ENCODE measurements at regions not wholly inside any gene's neighbourhood (a gene's known extent, or its start where the extent isn't known, plus 50 kb on each side); places are given as distances from the start of the nearest gene placed in this dataset.

- TF ChIP-seq, protein P1, sequence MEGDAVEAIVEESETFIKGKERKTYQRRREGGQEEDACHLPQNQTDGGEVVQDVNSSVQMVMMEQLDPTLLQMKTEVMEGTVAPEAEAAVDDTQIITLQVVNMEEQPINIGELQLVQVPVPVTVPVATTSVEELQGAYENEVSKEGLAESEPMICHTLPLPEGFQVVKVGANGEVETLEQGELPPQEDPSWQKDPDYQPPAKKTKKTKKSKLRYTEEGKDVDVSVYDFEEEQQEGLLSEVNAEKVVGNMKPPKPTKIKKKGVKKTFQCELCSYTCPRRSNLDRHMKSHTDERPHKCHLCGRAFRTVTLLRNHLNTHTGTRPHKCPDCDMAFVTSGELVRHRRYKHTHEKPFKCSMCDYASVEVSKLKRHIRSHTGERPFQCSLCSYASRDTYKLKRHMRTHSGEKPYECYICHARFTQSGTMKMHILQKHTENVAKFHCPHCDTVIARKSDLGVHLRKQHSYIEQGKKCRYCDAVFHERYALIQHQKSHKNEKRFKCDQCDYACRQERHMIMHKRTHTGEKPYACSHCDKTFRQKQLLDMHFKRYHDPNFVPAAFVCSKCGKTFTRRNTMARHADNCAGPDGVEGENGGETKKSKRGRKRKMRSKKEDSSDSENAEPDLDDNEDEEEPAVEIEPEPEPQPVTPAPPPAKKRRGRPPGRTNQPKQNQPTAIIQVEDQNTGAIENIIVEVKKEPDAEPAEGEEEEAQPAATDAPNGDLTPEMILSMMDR (IDR thresholded peaks at IDR 0.05; ENCODE audit: borderline replicate concordance, extremely low read depth, low read length, poor library complexity, severe bottlenecking), result no peak
- TF ChIP-seq EZH2 (IDR thresholded peaks at IDR 0.05; ENCODE audit: borderline replicate concordance, low read depth, low read length, severe bottlenecking), result no peak
These were observed 473.3 kb upstream of the DCN start for GRCh38 chr12:91655966-91656365.
